Activated CD4-positive, CD25-positive, alpha-beta regulatory T cell treated with anti-CD3 and anti-CD28 coated beads, Interleukin-2, amount 50 U/mL, for 24 hours (primary cell): ENCODE measurements at regions not wholly inside any gene's neighbourhood (a gene's known extent, or its start where the extent isn't known, plus 50 kb on each side); places are given as distances from the start of the nearest gene placed in this dataset.
"Not testable (repeated sequence)": the region's sequence is repeated elsewhere in the genome, so short reads cannot be mapped to it uniquely, and the experiment has no call there.

Experiments used
- ATAC-seq, 2 donors: fragments of 150-1000 bp; cut with Tn5 transposase; one replicate each; pipeline ENCODE4 v1.10.0; 2021; ENCODE audit warnings: mild to moderate bottlenecking in 1 of 2, moderate library complexity in 1 of 2

DNA sequence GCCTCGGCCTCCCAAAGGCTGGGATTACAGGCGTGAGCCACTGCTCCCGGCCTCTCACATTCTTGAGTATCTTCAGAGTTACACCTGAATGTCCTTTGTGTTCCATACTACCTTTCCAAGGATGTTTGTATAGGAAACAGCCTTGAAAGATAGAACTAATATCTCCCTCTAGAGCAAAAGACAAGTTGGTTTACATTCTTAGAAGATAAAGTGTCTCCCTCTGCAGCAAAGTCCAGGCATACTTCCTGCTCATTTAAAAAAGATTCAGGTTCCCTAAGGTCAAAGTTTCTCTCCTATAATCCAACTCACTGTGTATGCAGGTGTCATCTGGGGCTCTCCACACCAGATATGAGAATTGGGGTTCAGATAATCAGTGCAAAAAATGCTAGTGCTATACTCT, 224.4 kb downstream of the TPBG start:
- ATAC-seq: no peak

DNA sequence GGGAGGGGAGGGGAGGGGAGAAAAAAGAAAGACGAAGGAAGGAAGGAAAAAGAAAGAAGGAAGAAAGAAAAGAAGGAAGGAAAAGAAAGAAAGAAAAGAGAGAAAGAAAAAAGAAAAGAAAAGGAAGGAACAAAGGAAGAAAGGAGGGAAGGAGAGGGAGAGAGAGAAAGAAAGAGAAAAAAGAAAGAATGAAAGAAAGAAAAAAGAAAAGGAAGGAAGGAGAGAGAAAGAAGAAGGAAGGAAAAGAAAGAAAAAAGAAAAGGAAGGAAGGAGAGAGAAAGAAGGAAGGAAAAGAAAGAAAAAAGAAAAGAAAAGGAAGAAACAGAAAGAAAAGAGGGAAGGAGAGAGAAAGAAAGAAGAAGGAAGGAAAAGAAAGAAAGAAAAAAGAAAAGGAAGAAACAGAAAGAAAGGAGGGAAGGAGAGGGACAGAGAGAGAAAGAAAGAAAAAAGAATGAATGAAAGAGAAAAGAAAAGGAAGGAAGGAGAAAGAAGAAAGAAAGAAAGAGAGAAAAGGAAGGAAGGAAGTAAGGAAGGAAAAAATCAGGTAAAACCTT, 225.3 kb downstream of the TPBG start:
- ATAC-seq: no peak

DNA sequence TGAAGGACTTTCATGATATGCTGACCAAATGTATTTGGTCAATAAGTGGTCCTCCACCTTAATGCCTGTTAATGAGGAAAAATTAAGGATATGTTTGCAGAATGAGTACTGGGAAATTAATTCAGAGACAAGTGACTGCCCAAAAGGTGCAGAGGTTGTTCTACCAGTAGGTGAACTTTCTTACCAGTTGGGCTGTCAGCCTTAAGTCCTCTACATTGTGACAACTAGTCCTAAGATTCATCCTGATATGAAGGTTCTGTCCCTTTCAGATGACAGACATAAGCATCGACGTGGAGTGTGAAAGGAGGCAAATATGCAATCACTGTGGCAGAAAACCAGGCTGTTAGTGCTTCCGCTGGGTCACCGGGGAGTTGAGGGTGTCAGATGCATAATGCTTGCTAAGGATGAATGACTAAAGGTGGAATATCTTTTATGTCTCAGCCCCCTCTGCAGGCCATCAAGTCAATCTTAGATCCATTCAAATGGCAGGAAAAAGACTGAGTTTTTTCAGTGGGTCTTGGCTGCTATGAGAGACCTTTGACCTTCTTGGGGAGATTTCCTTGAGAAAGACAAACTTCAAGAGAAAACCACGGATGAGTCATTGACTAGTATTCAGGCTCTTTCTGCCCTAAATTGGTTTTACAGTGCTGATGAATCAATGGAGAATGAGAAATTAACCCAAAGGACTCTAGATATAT, 226.0 kb downstream of the TPBG start:
- ATAC-seq: peak in 1 of 2 donors; percentile 32

DNA sequence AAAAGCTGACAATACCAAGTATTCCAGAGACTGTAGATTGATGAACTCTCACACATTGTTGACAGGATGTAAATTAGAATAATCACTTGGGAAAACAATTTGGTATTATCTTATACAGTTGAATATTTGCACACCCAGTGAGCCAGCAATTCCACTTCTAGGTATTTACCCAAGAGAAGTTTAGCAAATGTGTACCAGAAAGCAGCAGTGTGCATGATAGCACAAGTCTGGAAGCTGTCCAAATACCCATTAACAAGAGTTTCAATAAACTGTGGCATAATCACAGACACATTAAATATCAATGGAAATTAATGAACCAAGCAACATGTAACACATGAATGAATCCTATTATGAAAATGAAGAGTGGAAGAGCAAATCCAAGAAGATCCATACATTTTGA, 233.6 kb downstream of the TPBG start:
- ATAC-seq: no peak

DNA sequence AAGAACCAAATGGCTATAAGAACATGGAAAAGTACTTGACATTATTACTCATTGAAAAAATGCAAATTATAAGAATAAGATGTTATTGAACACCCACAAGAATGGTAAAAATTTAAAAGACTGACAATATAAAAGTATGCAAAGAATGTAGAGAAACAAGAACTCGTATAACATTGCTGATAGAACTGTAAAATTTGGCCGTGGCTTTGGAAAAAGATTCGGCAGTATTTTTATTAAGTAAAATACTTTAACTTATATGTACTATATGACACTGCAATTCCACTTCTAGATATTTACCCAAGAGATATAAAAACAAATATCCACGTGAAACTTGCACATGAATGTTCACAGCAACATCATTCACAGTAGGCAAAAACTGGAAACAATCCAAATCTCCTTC, 239.2 kb downstream of the TPBG start:
- ATAC-seq: no peak

DNA sequence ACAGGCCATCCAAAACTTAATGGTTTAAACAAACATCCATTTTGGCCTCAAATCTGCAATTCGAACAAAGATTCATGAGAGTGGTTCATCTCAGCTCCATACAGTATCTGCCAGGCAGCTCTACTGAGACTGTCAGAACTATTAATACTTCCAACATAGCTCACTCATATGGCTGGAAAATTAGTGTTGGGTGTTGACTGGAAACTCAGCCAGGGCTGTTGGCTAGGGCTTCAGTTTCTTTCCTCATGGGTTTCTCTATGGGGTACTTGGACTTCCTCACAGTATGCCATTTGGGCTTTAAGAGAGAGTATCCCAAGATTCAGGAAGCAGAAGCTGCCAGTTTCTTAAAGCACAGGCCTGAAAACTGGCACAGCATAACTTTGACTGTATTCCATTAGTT, 240.3 kb downstream of the TPBG start:
- ATAC-seq: no peak

DNA sequence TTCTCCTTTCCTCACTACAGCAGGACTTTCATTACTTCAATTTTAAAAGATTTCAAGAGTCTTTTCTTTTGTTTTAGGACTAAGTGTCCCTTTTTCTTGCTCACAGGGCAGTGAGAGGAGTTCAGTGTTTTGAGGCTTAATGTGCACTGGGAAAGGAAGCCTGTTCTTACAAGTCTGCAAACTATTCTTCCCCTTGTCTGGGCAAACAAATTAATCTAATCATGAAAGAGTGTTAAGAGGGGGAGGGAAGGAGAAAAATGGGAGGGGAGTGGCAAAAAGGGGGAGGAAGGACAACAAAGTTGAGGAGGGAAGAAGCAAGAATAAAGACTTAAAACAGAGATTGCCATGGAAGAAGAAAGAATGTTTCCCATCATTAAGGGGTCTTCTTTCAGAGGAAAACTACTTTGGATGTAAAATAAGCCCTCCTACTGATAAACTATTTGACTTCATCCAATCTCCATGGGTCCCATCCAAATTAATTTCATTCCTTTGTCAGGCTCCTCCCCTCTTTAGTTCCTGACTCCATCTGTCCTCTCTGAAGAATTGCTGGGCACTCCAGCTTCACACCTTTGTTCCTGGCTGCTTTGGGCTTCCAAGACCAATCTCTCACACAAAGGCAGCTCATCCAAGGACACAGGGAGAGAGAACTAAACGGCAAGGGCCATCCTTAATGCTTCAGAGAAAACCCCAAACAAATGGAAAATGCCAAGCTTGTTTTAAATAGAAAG, 244.5 kb downstream of the TPBG start:
- no peak for ATAC-seq

DNA sequence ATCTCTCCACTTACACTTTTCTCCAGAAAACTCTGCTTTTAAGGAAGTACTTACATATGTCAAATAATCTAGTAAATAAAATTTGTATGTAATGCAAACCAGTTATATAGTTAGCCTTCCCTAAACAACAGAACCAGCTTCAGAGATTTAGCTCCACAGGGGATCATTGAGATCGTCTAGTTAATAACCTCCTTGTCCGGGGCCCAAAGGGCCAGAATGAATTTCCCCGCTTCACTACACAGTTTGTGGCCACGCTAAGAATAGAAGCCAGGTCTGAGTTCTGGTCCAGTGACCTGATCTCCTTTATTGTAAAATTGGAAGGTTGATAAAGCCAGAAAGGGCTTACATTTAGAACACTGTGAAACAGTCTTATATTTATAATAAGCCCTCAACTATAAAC, 245.2 kb downstream of the TPBG start:
- no peak for ATAC-seq

DNA sequence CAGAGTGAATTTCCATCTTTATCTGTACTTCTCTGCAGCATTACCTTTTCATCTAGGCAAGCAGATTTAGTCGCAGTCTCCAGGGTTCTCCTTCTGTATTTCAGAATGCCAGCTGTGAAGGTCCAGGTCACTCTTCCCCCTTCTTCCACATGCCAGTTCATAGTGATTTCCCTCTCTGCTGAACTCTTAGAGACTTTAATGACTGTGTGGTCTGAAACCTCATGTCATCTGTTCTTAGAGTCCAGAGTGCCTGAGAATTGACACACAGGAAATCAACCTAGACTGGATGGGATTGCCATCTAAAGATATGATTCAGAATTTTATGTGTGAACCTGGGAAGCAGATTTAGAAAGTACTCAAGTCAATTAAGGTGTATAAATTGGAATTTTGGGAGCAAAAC, 248.1 kb downstream of the TPBG start:
- ATAC-seq: no peak

DNA sequence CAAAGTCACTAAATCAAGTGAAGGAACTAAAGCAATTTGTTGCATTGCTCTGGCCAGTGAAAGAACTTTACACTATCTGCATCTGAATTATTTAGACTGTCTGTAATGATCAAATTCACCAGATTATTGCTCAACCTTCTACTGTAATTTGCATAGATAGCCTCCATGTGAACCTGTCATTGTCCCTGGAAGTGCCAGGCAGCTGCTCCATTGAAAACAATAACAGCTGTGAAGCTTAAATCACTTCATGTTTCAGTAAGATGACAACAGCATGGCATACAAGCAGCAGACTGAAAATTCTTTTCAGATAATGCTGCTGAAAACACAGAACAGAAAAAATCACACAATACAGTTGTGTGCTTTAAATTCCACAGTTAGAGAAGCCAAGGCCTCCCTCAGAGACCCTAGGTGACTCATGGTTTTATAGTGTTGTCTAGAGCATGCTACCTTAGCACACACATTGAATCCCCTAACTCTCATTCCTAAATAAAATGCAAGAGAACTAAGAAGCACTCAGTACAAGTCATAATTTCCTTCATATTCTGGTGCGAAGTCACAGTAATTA, 248.9 kb downstream of the TPBG start:
- ATAC-seq: no peak

DNA sequence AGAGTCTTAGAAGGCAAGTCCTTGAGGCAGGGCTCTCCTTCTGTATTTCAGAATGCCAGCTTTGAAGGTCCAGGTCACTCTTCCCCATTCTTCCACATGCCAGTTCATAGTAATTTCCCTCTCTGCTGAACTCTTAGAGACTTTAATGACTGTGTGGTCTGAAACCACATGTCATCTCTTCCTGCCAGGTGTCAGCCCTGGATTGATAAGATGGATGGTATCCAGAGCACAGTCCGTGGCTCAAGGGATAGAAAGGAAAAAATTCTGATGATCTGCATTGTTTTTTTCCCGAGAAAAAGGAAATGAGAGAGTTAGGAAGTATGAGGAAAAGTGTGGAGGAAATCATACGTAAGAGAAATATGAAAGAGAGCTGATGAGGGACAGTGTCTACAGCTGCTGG, 250.9 kb downstream of the TPBG start:
- no peak for ATAC-seq

DNA sequence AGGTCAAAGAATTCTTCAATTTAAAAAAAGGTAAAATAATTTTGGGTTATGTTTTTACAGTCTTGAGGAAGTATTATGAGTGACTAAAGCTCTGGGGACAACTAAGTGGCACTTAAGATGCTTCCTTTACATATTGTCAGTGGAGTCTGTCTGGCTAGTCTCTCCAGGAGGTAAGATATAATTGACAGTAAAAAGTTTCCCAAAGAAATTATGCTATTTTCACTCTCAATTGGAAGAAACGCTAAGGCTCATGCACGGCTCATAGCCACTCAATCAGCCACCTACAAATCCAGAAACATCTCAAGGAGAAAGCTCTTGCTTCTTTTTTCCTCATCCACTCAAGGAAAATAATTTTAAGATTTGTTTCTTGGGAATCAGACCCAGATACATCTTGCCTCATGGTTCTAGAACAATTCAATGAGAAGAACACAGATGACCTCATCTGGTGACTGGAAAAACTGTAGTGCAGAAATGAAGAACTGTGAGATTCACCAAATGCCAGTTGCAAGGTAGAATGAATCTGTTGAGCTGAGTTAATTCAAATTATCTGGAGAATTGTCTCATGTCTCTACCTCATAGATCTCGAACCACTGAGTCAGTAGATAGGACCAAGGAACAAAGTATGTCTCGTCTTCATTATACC, 252.9 kb downstream of the TPBG start:
- ATAC-seq: no peak

DNA sequence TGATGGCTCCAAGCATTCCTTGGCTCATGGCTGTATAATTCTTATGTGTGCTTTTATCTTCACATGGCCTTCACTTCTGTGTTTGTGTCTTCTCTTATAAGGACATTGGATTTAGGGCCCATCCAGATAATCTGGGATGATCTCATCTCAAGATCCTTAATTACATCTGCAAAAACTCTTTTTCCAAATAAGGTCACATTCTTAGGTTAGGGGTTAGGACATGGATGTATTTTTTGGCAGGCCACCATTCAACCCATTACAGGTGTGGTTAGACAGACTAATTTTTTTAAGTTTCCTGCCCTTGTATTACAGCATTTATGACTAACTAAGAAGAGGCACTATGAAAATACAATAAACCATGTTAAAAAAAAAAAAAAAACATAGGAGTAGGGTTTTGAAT, 254.0 kb downstream of the TPBG start:
- ATAC-seq: no peak

DNA sequence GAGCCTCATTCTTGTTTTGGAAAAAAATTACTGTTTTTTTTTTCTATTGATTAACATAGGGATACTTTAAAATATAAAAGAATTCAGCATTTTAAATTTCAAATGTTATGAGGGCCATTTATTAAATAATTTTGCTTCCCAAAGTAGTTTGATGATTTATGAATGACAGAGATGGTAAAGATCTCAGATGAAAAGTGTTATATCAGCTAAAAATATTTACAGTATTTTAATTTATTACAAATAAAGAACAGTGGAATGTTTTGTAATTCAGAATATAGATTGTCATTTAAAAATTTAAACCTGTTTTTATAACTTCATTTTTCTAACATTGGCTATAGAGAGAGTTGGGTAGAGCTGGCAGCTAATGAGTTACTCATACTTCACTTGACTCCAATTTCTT, 256.0 kb downstream of the TPBG start:
- ATAC-seq: no peak

DNA sequence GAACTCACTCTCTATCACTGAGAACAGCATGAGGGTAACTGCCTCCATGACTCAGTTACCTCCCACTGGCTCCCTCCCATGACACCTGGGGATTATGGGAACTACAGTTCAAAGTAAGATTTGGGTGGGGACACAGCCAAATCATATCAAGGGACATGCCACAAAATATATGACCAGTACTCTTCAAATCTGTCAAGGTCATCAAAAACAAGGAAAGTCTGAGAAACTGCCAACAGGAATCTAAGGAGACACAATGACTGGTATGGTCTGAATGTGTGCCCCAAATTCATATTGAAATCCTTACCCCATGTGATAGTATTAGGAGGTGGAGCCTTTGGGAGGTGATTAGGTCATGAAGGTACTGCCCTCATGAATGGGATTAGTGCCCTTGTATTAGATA, 258.8 kb downstream of the TPBG start:
- ATAC-seq: no peak

DNA sequence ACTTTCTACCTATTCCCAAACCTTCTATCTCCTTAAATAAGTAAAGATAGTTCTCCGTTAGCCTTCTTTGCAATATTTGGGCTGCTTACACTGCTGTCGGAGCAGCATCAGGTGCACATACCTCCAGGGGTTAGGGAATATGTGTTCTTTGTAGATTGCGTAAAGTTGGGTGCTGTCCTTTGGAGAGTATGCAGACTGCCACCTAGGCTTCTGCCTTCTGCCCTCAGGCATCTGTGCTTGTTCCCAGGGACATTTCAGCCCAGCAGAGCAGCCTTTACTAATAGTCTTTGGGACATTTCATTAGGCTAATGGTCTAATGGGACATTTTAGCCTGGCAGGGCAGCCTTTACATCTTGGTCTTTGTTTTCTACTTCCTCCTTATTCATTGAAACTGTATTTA, 260.6 kb downstream of the TPBG start:
- no peak for ATAC-seq

DNA sequence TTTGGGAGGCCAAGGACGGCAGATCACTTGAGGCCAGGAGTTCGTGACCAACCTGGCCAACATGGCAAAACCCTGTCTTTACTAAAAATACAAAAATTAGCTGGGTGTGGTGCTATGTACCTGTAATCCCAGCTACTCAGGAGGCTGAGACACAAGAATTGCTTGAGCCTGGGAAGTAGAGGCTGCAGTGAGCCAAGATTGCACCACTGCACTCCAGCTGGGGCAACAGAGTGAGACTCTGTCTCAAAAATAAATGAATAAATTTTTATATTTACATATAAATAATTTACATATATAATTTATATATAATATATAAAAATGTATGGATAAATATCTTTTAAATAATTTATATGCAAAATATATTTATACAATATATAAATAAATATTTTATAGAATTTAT, 263.3 kb downstream of the TPBG start:
- not testable (repeated sequence) for ATAC-seq

DNA sequence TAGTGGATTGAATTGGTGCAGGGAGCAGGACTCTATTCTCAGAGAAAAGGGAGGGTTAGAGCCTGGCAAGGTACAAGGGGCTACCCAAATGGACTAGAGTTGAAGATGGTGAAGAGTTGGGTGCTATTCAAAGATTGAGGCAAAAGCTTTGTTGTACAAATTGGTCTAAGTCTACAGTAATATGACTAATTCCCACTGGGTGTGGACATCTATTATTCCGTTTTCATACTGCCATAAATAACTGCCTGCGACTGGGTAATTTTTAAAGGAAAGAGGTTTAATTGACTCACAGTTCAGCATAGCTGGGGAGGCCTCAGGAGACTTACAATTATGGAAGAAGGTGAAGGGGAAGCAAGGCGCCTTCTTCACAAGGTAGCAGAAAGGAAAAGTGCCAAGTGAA, 266.3 kb downstream of the TPBG start:
- ATAC-seq: no peak

DNA sequence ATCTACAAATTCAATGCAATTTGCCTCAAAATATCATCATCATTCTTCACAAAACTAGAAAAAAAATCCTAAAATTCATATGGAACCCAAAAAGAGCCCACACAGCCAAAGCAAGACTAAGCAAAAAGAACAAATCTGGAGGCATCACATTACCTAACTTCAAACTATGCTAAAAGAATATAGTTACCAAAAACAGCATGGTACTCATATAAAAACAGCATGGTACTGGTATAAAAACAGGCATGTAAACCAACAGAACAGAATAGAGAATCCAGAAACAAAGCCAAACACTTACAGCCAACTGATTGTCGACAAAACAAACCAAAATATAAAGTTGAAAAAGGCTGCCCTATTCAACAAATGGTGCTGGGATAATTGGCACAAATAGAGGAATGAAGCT, 278.1 kb downstream of the TPBG start:
- ATAC-seq: no peak

DNA sequence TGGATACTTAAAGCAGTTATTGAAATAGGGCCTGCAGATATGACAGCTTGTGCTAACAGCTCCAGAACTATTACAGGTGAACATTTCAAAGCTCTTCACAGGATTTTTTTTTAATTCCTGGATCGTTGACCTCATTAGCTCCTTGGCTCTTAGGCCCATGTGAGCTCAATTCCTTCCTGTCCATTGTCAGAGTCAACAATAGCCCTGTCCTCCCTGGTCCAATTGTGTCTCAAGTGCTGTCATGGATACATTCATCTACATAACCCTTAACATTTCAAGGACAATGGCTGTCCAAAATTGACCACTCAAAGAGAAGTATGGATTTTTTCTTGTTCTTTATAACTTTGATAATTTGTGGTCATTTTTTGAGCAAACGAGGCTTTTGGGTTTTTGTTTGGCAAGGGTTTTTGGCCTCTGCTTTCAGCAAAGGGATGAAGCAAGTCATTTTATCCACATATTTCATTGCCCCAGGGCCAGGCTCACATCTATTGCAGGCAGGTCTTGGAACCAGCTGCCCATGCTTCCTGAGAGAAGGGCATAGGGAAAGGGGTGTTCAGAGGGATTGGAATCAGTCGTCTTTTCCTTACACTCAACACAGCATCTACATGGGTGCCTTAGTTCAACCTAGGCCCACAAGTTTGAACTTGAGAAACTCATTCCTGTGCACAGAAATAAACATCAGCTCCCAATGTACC, 282.1 kb downstream of the TPBG start:
- no peak for ATAC-seq

DNA sequence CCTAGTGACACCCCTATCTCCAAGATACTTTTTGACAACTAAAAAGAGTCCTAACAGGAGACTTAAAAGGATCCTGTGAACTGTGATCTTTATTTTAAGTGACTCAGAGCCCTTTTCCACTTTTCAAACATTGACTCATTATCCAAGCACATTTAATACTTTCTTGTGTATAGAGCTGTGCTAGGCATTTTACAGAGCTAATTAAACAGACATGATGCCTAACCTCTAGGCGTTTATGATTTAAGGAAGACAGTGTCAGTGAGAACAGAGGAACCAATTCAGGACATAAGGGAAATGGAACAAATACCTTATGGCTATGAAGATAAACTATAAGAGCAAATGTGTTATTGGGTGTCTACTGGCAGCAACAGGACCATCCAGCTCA, 282.6 kb downstream of the TPBG start:
- ATAC-seq: no peak

DNA sequence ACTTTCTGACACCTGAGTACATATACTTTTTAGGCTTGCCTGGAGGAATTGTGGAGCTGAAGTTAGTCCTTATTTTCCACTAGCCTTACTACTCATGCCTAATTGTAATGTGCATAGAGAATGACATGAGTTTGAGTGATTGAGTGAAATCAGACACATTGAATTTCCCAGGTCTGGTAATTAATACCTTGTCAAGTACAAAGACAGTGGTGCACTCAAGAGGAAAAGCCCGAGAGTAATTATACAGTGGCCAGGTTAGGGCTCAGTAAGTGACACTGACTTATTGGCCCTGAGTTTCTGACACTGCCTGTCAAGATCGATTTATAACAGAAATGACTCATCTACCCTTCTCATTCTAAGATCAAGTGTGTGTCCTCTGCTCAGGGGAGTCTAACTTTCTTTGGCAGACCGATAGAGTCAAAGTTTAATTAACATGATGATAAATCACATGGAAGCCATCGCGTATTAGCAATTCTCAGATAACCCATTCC, 288.3 kb downstream of the TPBG start:
- no peak for ATAC-seq

DNA sequence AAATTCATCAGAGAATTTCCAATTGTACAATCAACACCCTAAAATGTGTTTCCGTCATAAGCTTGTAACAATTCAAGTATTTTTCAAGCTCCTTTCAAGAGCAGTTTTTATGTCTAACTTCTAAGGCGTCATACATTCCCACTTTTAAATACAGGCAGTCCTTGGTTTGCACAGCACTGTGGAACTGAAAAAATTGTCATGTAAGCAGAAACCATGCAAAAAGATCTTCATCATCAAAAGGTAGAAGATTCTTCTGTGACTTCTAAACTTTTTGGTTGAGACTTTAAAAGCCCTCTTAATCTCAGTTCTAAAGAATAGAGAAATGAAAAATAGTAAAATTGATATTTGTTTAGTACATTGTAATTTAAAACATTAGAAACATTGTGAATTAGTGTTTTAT, 315.6 kb downstream of the TPBG start:
- no peak for ATAC-seq
